D721Med (cell line): ENCODE measurements at regions not wholly inside any gene's neighbourhood (a gene's known extent, or its start where the extent isn't known, plus 50 kb on each side); places are given as distances from the start of the nearest gene placed in this dataset.

Experiments used
- DNase-seq: peaks from one replicate; pipeline ENCODE4 v3.0.0; 2011; ENCODE audit warnings: low spot score; ENCODE audit not compliant: insufficient read length
- FAIRE-seq: peaks from 2 replicates; lab custom pipeline; 2011; peaks lifted over from hg19 to GRCh38; lab: Jason Lieb, UNC
- TF ChIP-seq, protein P1 (sequence below): IDR thresholded peaks from 2 replicates; pipeline ENCODE4 v1.5.1; 2012; ENCODE audit warnings: mild to moderate bottlenecking, control low read depth; ENCODE audit not compliant: insufficient read depth; ENCODE audit errors: missing control alignments

- no peak for FAIRE-seq
- DNase-seq: no peak
- TF ChIP-seq, protein P1, sequence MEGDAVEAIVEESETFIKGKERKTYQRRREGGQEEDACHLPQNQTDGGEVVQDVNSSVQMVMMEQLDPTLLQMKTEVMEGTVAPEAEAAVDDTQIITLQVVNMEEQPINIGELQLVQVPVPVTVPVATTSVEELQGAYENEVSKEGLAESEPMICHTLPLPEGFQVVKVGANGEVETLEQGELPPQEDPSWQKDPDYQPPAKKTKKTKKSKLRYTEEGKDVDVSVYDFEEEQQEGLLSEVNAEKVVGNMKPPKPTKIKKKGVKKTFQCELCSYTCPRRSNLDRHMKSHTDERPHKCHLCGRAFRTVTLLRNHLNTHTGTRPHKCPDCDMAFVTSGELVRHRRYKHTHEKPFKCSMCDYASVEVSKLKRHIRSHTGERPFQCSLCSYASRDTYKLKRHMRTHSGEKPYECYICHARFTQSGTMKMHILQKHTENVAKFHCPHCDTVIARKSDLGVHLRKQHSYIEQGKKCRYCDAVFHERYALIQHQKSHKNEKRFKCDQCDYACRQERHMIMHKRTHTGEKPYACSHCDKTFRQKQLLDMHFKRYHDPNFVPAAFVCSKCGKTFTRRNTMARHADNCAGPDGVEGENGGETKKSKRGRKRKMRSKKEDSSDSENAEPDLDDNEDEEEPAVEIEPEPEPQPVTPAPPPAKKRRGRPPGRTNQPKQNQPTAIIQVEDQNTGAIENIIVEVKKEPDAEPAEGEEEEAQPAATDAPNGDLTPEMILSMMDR: no peak
These were observed 98.2 kb upstream of the NEBL start for GRCh38 chr10:20995123-20995987.

DNA sequence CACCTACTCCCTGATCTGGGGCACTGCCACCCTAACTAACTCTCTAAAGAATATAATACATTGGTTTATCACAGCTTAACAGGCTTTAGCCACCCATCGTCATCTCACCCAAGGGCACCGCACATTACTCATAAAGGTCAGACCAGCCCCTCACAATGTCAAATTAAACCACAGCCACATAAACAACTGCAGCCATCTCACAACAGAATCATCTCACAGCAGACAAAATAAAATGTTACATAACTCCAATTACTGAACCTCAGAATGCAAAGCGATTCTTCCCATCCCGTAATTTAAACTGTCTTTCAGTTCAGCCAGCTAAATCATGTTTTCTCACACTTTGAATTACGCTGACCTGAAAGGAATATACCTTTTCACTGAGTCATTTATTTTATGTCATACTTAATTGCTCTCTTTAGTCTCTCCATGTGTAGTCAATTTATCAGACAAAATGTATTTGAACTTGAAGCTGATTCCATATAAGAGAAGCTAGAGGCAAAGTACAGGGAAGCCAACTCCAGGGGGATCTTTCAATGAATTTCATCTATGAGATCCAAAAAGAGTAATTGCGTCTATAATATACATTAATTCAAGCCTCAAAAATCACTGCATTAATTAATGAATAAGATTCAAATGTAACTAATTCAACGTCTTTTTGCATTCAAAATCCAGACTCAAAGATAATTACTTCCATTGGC, 96.9 kb upstream of the NEBL start:
- no peak for FAIRE-seq
- DNase-seq: no peak
- TF ChIP-seq, protein P1: no peak

- no peak for FAIRE-seq
- TF ChIP-seq, protein P1: no peak
These were observed 96.3 kb upstream of the NEBL start for GRCh38 chr10:20993389-20993788.

GRCh38 chr10:20991526-20991925, 94.4 kb upstream of the NEBL start:
- no peak for FAIRE-seq
- TF ChIP-seq, protein P1: no peak
- no peak for DNase-seq

More at GRCh38 chr10:20993389-20993788, 96.3 kb upstream of the NEBL start:
- DNase-seq: no peak

DNA sequence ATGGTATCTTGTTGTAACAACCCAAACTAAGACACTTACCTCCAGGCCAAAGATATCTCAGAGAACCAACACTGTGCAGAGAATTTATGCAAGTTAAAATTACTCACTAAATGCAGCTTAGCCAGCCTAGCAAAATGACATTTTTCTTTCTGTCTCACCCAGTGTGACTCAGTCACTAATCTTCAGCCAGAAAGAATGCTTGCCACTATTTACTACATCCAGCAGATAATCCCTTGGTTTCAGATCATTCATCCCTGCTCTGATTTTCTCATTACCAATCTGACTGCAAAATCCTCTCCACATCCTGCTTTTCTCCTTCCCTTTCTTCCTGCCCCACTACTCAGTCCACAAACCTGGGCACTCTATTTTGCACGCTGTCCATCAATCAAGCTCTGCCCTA, 93.5 kb upstream of the NEBL start:
- TF ChIP-seq, protein P1: no peak
- no peak for DNase-seq
- peak; percentile 51 for FAIRE-seq

GRCh38 chr10:20988357-20988983, 91.4 kb upstream of the NEBL start:
- TF ChIP-seq, protein P1: no peak
- FAIRE-seq (no peak), DNase-seq (no peak)
